IMR-90 (cell line): ENCODE measurements at regions not wholly inside any gene's neighbourhood (a gene's known extent, or its start where the extent isn't known, plus 50 kb on each side); places are given as distances from the start of the nearest gene placed in this dataset.

ENCODE experiments used
- ATAC-seq: fragments of 200-7000 bp; cut with Tn5 transposase; 2 replicates; pipeline ENCODE4 v1.9.1; 2020; ENCODE audit warnings: low read depth, mild to moderate bottlenecking, moderate library complexity
- BruUV-seq: library from RNA; stranded (reverse); fragments of 400-500 nt; replicated peaks from 2 replicates; lab custom pipeline; 2021; lab: Mats Ljungman, UMichigan
- CTCF ChIA-PET: fragments of 300-600 bp; formaldehyde crosslinking; extraction: SDS; loops from one replicate; lab custom pipeline; 2021; ENCODE audit warnings: antibody characterized with exemption; lab: Yijun Ruan, JAX
- POLR2A ChIA-PET: fragments of 300-600 bp; sonication (Branson Sonifier 250); formaldehyde crosslinking; loops from one replicate; lab custom pipeline; 2022; ENCODE audit warnings: antibody characterized with exemption; ENCODE audit not compliant: unreplicated experiment; lab: Charles Lee
- DNase-seq: peaks from one replicate; pipeline ENCODE4 v3.0.0; 2013
- H2AFZ ChIP-seq: replicated peaks from 2 replicates; pipeline ENCODE3; 2013; ENCODE audit warnings: low read length, mild to moderate bottlenecking; ENCODE audit not compliant: poor library complexity
- H2AK5ac ChIP-seq: 2 replicates; pipeline ENCODE4 v1.6.1; 2013; ENCODE audit warnings: low read depth, low read length, inconsistent platforms
- H2AK9ac ChIP-seq: replicated peaks from 2 replicates; pipeline ENCODE3; 2013; ENCODE audit warnings: mild to moderate bottlenecking, low read depth, low read length, moderate library complexity; ENCODE audit not compliant: poor library complexity
- H2BK120ac ChIP-seq: 2 replicates; pipeline ENCODE4 v1.6.1; 2013; ENCODE audit warnings: low read depth, low read length, inconsistent platforms
- H2BK15ac ChIP-seq: 3 replicates; pipeline ENCODE4 v1.6.1; 2013; ENCODE audit warnings: low read depth, low read length, inconsistent platforms
- H2BK20ac ChIP-seq: 2 replicates; pipeline ENCODE4 v1.6.1; 2013; ENCODE audit warnings: low read depth, mild to moderate bottlenecking, inconsistent platforms, low read length, moderate library complexity
- H2BK5ac ChIP-seq: 2 replicates; pipeline ENCODE4 v1.6.1; 2013; ENCODE audit warnings: mild to moderate bottlenecking, low read depth, low read length, inconsistent platforms; ENCODE audit not compliant: poor library complexity, severe bottlenecking
- H3K14ac ChIP-seq: replicated peaks from 2 replicates; pipeline ENCODE4 v1.6.1; 2013; ENCODE audit warnings: low read depth, low read length, inconsistent platforms
- H3K18ac ChIP-seq: 2 replicates; pipeline ENCODE4 v1.6.1; 2013; ENCODE audit warnings: low read depth, low read length, control low read depth
- H3K23ac ChIP-seq: 2 replicates; pipeline ENCODE4 v1.6.1; 2013; ENCODE audit warnings: low read depth, low read length, inconsistent platforms
- H3K27ac ChIP-seq: 2 replicates; pipeline ENCODE4 v1.5.1; 2013; ENCODE audit warnings: mild to moderate bottlenecking, control low read depth, low read length; ENCODE audit not compliant: insufficient read depth
- H3K27me3 ChIP-seq: 2 replicates; pipeline ENCODE4 v1.6.1; 2013; ENCODE audit warnings: low read length; ENCODE audit not compliant: control insufficient read depth, insufficient read depth
- H3K36me3 ChIP-seq: 2 replicates; pipeline ENCODE4 v1.6.1; 2013; ENCODE audit warnings: low read length, mixed read lengths; ENCODE audit not compliant: control insufficient read depth, insufficient read depth
- H3K4ac ChIP-seq: 2 replicates; pipeline ENCODE4 v1.6.1; 2013; ENCODE audit warnings: low read depth, low read length, inconsistent platforms
- H3K4me1 ChIP-seq: 2 replicates; pipeline ENCODE4 v1.6.1; 2013; ENCODE audit warnings: low read length, mixed read lengths; ENCODE audit not compliant: control insufficient read depth, insufficient read depth
- H3K4me2 ChIP-seq: 2 replicates; pipeline ENCODE4 v1.6.1; 2013; ENCODE audit warnings: low read depth, mild to moderate bottlenecking, control low read depth, low read length, moderate library complexity
- H3K4me3 ChIP-seq: 2 replicates; pipeline ENCODE4 v1.5.1; 2013; ENCODE audit warnings: low read depth, mild to moderate bottlenecking, control low read depth, low read length, moderate library complexity; ENCODE audit not compliant: insufficient read depth
- H3K56ac ChIP-seq: 2 replicates; pipeline ENCODE4 v1.6.1; 2013; ENCODE audit warnings: low read length, inconsistent platforms; ENCODE audit not compliant: insufficient read depth; ENCODE audit errors: extremely low read depth
- H3K79me1 ChIP-seq, 2 experiments: 2 replicates each; pipeline ENCODE4 v1.6.1; 2013; ENCODE audit warnings: low read length in 2 of 2, inconsistent platforms in 1 of 2, low read depth in 1 of 2
- H3K9ac ChIP-seq: 2 replicates; pipeline ENCODE4 v1.6.1; 2013; ENCODE audit warnings: low read depth, low read length, control low read depth
- H3K9me1 ChIP-seq: 2 replicates; pipeline ENCODE4 v1.6.1; 2013; ENCODE audit warnings: low read length, inconsistent platforms; ENCODE audit not compliant: insufficient read depth
- H3K9me3 ChIP-seq: 2 replicates; pipeline ENCODE4 v1.6.1; 2013; ENCODE audit warnings: low read length; ENCODE audit not compliant: control insufficient read depth, insufficient read depth
- H4K20me1 ChIP-seq: 2 replicates; pipeline ENCODE4 v1.6.1; 2013; ENCODE audit warnings: low read length, inconsistent platforms; ENCODE audit not compliant: insufficient read depth
- H4K5ac ChIP-seq: 2 replicates; pipeline ENCODE4 v1.6.1; 2013; ENCODE audit warnings: mild to moderate bottlenecking, low read depth, low read length, control low read depth
- H4K8ac ChIP-seq, 2 experiments: 2 replicates each; pipeline ENCODE4 v1.6.1; 2013; ENCODE audit warnings: low read depth in 2 of 2, low read length in 2 of 2, control low read depth in 1 of 2, inconsistent platforms in 1 of 2
- H4K91ac ChIP-seq: 2 replicates; pipeline ENCODE4 v1.6.1; 2013; ENCODE audit warnings: low read depth, low read length, inconsistent platforms; ENCODE audit not compliant: insufficient read depth
- BHLHE40 ChIP-seq: fragments of 150-350 bp; IDR thresholded peaks from 2 replicates; pipeline ENCODE4 v1.6.1; 2016; ENCODE audit warnings: mild to moderate bottlenecking, low read depth, low read length
- CEBPB ChIP-seq: IDR thresholded peaks from 2 replicates; pipeline ENCODE4 v1.6.1; 2012; ENCODE audit warnings: low read depth, low read length, improper control_type of control experiment
- CTCF ChIP-seq: conservative IDR thresholded peaks from 2 replicates; pipeline ENCODE4 v1.5.1; 2012; ENCODE audit warnings: mild to moderate bottlenecking, low read depth, low read length, improper control_type of control experiment
- ELK1 ChIP-seq: fragments of 150-350 bp; IDR thresholded peaks from 2 replicates; pipeline ENCODE4 v1.6.1; 2016; ENCODE audit warnings: low read depth, mild to moderate bottlenecking, low read length, moderate library complexity, borderline replicate concordance
- FOS ChIP-seq: fragments of 150-350 bp; IDR thresholded peaks from 2 replicates; pipeline ENCODE4 v1.6.1; 2016; ENCODE audit warnings: low read depth, low read length
- MAFK ChIP-seq: IDR thresholded peaks from 2 replicates; pipeline ENCODE4 v1.6.1; 2012; ENCODE audit warnings: low read depth, low read length, improper control_type of control experiment
- MAZ ChIP-seq: IDR thresholded peaks from 2 replicates; pipeline ENCODE4 v1.6.1; 2012; ENCODE audit warnings: low read depth, mild to moderate bottlenecking, low read length, improper control_type of control experiment, moderate library complexity, borderline replicate concordance
- MXI1 ChIP-seq: IDR thresholded peaks from 2 replicates; pipeline ENCODE4 v1.6.1; 2012; ENCODE audit warnings: low read depth, mild to moderate bottlenecking, low read length, moderate library complexity, borderline replicate concordance
- NFE2L2 ChIP-seq: fragments of 150-350 bp; IDR thresholded peaks from 2 replicates; pipeline ENCODE4 v1.6.1; 2016; ENCODE audit warnings: low read depth, mild to moderate bottlenecking, low read length
- POLR2A ChIP-seq: IDR thresholded peaks from 2 replicates; pipeline ENCODE4 v1.6.1; 2012; ENCODE audit warnings: mild to moderate bottlenecking, low read depth, low read length
- RAD21 ChIP-seq: IDR thresholded peaks from 2 replicates; pipeline ENCODE4 v1.6.1; 2012; ENCODE audit warnings: low read length, improper control_type of control experiment
- RCOR1 ChIP-seq: IDR thresholded peaks from 2 replicates; pipeline ENCODE4 v1.6.1; 2012; ENCODE audit warnings: mild to moderate bottlenecking, low read length, improper control_type of control experiment; ENCODE audit not compliant: insufficient replicate concordance
- RFX5 ChIP-seq: IDR thresholded peaks from 2 replicates; pipeline ENCODE4 v1.8.0; 2012; ENCODE audit warnings: low read depth, mild to moderate bottlenecking, low read length, moderate library complexity
- SMC3 ChIP-seq: fragments of 150-350 bp; IDR thresholded peaks from 2 replicates; pipeline ENCODE4 v1.6.1; 2016; ENCODE audit warnings: low read depth, mild to moderate bottlenecking, antibody characterized with exemption, low read length, moderate library complexity
- USF2 ChIP-seq: fragments of 150-350 bp; IDR thresholded peaks from 2 replicates; pipeline ENCODE4 v1.6.1; 2017; ENCODE audit warnings: mild to moderate bottlenecking, antibody characterized with exemption, low read length, low read depth
- WGBS, 2 experiments: methylation state at CpG; one replicate each; pipeline versions ENCODE4 v1.1.5 to v1.1.7; 2013; ENCODE audit warnings: missing lambda C conversion rate in 2 of 2; ENCODE audit not compliant: insufficient read length in 1 of 2; ENCODE audit errors: extremely low coverage in 2 of 2; 5-methylcytosine and 5-hydroxymethylcytosine counted together
- dilution Hi-C: fragments of 300-500 bp; cut with HindIII; formaldehyde crosslinking; loops from one replicate; pipeline ENCODE4 v1.14.3; 2018; ENCODE audit warnings: low sequenced_read_pairs; ENCODE audit not compliant: unreplicated experiment
- in situ Hi-C: fragments of 300-500 bp; cut with MboI; formaldehyde crosslinking; loops from 3 replicates; pipeline ENCODE4 v1.14.3; 2019; ENCODE audit warnings: low sequenced_read_pairs, inconsistent platforms, mixed read lengths
- intact Hi-C: fragments of 100-400 bp; cut with micrococcal nuclease; formaldehyde crosslinking; loops from 2 replicates; pipeline ENCODE4 v1.10.0; 2022

GRCh38 chr21:21666689-21667088 is 668.5 kb downstream of the NCAM2 start:
- CTCF ChIA-PET: no interaction called here
- no peak for TF ChIP-seq MAZ
- no peak for TF ChIP-seq MXI1
- no peak for TF ChIP-seq POLR2A
- no peak for TF ChIP-seq FOS
- TF ChIP-seq RFX5: no peak
- TF ChIP-seq CTCF: no peak
- TF ChIP-seq USF2: no peak
- TF ChIP-seq ELK1: no peak
- TF ChIP-seq MAFK: no peak
- no peak for TF ChIP-seq NFE2L2
- no peak for TF ChIP-seq SMC3
- no peak for TF ChIP-seq BHLHE40
- TF ChIP-seq CEBPB: no peak
- TF ChIP-seq RCOR1: no peak
- TF ChIP-seq RAD21: no peak
- in situ Hi-C loops (no loop called here), dilution Hi-C loops (no loop called here), intact Hi-C loops (no loop called here)
- H3K27ac ChIP-seq: no peak overlapping the region
- H3K9me1 ChIP-seq: no peaks in the 10 kb centered on the region
- no peak overlapping the region for H2AK9ac ChIP-seq
- no peak overlapping the region for H3K9ac ChIP-seq
- no peak overlapping the region for H4K8ac ChIP-seq
- no peaks in the 10 kb centered on the region for H3K36me3 ChIP-seq
- no peak overlapping the region for H3K23ac ChIP-seq
- H2BK15ac ChIP-seq: no peak overlapping the region
- no peaks in the 10 kb centered on the region for H3K9me3 ChIP-seq
- no peaks in the 10 kb centered on the region for H3K79me1 ChIP-seq
- ATAC-seq (no peak), DNase-seq (no peak)
- no peak overlapping the region for H3K4me3 ChIP-seq
- H2BK5ac ChIP-seq: no peak overlapping the region
- H3K27me3 ChIP-seq: no peaks in the 10 kb centered on the region
- H3K18ac ChIP-seq: no peak overlapping the region
- H3K4ac ChIP-seq: no peak overlapping the region
- no peaks in the 10 kb centered on the region for H4K20me1 ChIP-seq
- no peak overlapping the region for H4K5ac ChIP-seq
- POLR2A ChIA-PET: no interaction called here
- no peak overlapping the region for H3K14ac ChIP-seq
- H3K56ac ChIP-seq: no peak overlapping the region
- H4K91ac ChIP-seq: no peak overlapping the region
- H3K4me2 ChIP-seq: no peak overlapping the region
- no peak overlapping the region for H2BK20ac ChIP-seq
- no peak overlapping the region for H2BK120ac ChIP-seq
- BruUV-seq: no TSS peak
- H2AFZ ChIP-seq: no peak overlapping the region
- no CpG with 5 or more reads among the region's 1 CpG for WGBS, 2 experiments
- no peak overlapping the region for H2AK5ac ChIP-seq
- H3K4me1 ChIP-seq: no peaks in the 10 kb centered on the region
